Erythroblast (primary cell): ENCODE measurements at regions not wholly inside any gene's neighbourhood (a gene's known extent, or its start where the extent isn't known, plus 50 kb on each side); places are given as distances from the start of the nearest gene placed in this dataset.
"Not testable (repeated sequence)": the region's sequence is repeated elsewhere in the genome, so short reads cannot be mapped to it uniquely, and the experiment has no call there.

ENCODE experiments used
- DNase-seq, 2 experiments: peaks; one replicate each; lab custom pipeline; 2025; lab: John Stamatoyannopoulos, UW
- GATA1 ChIP-seq: IDR thresholded peaks from 2 replicates; pipeline ENCODE4 v1.6.1; 2011; ENCODE audit warnings: low read depth, mild to moderate bottlenecking, control low read depth, low read length, moderate library complexity
- POLR2A ChIP-seq: IDR thresholded peaks from 2 replicates; pipeline ENCODE4 v1.6.1; 2011; ENCODE audit warnings: mild to moderate bottlenecking, low read length

DNA sequence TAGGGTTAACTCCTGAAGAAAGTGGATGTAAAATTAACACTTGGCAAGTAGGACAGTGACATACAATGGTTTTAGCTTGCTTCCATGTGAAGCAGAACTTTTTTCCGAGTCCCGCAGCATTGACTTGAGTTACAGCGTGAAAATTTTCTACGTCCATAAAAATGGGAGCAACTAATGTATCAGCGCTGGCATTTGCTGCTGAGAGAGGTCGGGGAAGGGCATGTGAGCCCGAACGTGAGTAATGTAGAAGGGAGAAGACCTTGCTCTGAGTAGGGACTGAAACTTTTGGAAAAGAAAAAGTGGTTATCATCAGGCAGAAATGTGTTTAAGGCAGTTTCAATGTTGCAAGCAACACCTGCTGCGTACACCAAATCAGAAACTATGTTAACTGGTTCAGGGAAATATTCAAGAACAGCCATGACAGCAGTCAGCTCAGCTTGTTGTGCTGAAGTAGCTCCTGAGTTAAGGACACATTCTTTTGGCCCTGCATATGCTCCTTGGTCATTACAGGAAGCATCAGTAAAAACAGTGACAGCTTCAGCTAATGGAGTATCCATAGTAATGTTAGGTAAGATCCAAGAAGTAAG, 70.9 kb upstream of the ARL4D start:
- TF ChIP-seq GATA1 (no peak), POLR2A (no peak)
- no peak for DNase-seq

DNA sequence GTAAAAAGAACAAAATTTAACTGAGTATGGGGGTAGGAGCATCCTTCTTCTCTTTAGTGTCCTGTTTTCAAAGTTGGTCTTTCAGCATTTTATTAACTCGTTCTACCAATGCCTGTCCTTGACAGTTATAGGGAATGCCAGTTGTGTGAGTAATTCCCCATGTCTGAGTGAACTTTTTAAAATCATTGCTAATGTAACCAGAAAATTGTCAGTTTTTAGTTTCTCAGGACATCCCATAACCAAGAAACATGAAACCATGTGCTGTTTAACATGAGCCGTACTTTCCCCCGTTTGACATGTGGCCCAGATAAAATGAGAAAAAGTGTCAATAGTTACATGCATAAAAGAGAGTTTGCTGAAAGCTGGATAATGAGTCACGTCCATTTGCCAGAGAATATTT, 71.4 kb upstream of the ARL4D start:
- TF ChIP-seq POLR2A = no peak
- TF ChIP-seq GATA1 = no peak
- DNase-seq = no peak

DNA sequence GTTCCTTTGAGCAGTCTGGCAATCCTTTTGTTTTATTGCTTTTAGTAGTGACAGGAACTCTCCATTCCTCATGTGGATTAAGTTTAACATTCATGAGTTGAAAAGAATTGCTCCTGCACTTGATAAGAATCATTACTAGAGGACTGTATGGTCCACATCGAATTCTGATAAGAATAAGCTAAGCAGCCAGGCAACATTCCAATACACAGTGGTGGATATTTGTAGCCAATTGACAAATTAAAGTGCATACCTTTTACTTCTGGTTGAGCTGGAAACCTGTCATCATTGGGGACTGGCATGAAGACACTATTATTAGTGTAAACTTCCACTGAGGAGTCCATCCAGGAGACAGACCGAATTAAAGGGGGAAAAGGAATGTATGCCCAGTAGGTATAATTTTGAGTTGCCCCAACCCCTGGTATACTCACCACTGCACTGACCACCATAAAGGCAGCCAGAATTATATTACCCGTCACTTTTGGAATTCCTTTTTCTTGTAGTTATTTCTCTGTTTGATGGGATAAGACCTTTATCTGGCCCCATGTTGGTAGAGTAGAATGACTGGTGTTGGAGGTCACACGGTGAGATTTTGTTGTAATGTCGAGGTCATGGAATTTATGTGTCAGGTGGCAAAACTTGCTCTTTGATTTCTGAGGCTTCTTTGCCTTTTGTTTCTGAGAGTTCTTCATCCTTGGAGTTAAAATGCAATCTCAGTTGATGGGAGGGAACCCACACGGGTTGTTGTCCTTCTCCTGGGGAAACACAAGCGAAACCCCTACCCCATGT, 72.1 kb upstream of the ARL4D start:
- no peak for DNase-seq
- TF ChIP-seq GATA1 = no peak
- TF ChIP-seq POLR2A = no peak

DNA sequence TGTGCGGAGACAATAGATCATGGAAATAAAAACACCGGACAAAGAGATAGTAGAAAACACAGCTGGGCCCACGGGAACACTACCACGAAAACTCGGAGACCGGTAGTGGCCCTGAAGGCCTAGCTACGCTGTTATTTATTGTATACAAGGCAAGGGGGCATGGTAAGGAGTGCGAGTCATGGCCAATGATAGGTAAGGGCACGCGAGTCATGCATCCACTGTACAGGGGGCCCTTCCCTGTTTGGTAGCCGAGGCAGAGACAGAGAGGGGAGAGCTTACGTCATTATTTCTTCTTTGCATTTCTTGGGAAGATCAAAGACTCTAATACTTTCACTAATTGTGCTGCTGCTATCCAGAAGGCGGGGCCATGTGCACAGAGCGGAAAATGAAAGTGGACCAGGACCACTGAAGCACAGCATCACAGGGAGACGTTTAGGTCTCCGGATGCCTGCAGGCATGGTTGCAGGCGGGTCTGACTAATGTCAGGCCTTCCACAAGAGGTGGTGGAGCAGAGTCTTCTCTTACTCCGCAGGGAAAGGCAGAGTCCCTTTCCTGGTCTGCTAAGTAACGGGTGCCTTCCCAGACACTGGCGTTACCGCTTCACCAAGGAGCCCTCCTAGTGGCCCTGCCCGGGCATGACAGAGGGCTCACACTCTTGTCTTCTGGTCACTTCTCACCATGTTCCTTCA, 74.4 kb upstream of the ARL4D start:
- DNase-seq = no peak
- TF ChIP-seq POLR2A = no peak
- no peak for TF ChIP-seq GATA1

DNA sequence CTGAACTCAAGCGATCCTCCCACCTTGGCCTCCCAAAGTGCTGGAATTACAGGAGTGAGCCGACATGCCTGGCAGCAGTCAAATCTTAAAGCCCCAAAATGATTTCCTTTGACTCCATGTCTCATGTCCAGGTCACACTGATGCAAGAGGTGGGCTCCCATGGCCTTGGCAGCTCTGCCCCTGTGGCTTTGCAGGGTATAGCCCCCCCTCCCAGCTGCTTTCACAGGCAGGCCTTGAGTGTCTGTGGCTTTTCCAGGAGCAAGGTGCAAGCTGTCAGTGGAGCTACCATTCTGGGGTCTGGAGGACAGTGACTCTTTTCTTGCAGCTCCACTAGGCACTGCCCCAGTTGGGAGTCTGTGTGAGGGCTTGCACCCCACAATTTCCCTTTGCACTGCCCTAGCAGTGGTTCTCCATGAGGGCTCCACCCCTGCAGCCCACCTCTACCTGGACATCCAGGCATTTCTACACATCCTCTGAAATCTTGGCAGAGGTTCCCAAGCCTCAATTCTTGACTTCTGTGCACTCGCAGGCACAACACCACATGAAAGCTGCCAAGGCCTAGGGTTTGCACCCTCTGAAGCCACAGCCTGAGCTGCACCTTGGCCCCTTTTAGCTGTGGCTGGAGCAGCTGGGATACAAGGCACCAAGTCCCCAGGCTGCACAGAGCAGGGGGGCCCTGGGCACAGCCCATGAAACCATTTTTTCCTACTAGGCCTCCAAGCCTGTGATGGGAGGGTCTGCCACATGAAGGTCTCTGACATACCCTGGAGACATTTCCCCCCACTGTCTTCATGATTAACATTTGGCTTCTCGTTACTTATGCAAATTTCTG, 79.3 kb upstream of the ARL4D start:
- TF ChIP-seq GATA1 = no peak
- TF ChIP-seq POLR2A = no peak
- no peak for DNase-seq

DNA sequence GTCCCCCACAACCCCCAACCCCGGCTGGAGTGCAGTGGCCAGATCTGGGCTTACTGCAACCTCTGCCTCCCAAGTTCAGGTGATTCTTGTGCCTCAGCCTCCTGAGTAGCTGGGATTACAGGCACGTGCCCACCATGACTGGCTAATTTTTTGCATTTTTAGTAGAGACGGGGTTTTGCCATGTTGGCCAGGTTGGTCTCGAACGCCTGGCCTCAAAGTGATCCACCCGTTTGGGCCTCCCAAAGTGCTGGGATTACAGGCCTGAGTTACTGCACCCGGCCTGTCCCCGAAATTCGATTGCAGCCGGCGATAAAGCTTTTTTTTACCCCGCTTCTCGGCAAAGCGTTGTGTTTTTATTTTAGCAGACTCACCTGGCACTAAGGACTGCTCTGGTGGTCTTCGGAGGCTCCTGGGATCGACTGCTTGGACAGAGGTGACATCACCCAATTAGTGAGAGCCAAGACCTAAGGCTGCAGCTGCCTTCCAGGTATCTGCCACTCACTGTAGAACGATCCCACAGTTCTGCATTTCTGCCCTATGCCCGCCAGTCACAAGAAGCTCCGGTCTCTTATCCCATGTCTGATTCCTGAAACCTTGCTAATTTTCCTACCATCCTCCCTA, 82.2 kb upstream of the ARL4D start:
- DNase-seq = no peak
- TF ChIP-seq POLR2A (no peak), GATA1 (no peak)

DNA sequence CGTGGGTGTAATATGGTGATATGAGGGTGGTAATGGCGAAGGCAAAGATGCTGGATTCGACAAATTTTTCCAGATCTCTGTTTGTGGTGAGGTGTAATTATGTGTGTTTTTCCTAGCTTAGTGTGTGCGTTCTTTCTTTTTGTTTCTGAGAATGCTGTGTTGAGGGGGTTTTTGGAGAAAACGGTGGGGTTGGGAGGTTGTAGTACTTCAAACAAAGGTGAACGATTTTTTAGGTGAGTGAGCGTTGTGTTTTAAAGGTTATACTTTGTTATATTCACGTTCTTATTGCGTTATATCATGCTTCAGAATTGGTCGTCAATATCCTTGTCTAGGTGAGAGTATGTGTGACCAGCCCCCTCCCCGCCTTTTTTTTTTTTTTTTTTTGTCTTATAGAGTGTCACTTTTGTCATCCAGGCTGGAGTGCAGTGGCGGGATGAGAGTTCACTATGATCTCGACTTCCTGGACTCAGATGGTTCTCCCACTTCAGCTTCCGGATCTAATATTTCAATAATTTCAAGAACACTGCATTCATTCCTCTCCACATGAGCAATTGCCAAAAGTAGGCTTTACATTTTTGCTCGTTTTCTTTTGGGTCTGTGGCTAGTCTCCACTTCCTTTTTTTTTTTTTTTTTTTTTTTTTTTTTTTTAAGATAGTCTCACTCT, 82.2 kb upstream of the RNU2-1 start:
- TF ChIP-seq GATA1 (no peak), POLR2A (no peak)
- no peak for DNase-seq

DNA sequence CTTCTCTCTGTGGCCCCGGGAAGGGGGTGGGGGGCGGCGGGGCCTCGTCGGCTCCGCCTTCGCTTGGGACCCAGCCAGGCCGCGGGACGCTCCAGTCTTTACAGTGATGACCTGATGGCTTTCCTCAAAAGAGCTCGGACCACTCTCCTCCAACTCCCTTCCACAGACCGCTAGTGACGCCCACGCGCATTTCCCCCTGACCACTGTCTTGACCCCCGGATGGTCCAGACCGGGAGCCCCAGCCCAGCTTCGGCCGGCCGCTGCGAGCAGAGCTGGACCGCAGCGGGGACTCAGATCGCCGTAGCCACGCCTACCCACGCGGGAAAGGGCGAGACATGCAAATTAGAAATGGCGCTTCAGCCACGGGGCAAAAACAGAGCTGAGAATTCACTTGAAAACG, 81.6 kb upstream of the RNU2-1 start:
- no peak for TF ChIP-seq GATA1
- no peak for TF ChIP-seq POLR2A
- DNase-seq = no peak

DNA sequence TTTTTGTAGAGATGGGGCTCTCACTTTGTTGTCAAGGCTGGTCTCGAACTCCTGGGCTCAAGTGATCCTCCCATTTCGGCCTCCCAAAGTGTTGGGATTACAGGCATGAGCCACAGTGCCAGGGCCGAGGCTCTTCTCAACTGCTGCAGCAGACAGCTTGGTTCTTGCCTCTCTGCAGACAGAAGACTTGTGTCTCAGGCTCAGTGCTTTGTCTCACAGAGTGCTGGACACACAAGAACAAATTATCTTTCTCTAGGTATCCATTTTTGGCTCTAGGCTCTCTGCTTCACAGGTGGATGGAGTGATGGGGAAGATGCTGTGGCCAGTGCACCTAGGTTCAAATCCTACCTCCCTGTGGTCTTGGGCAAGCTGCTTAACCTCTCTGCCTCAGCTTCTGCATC, 80.8 kb upstream of the RNU2-1 start:
- TF ChIP-seq GATA1 (no peak), POLR2A (no peak)
- DNase-seq = no peak

DNA sequence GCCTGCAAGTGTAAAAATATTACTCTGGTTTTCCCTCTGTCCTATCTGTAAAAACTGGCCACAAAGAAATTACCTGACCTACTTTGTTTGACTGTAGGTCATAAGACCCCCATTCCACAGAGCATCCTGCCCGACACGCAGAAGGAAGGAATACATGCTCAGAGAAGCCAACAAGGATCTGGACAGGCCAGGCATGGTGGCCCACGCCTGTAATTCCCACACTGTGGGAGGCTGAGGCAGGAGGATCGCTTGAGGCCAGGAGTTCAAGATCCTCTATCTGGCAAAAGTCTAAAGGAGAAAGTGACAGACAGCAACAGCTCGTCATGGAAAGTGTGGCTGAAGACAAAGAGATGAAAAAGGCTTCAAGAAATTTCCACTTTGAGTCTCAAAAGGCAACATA, 78.2 kb upstream of the RNU2-1 start:
- DNase-seq = no peak
- TF ChIP-seq GATA1 (no peak), POLR2A (no peak)

DNA sequence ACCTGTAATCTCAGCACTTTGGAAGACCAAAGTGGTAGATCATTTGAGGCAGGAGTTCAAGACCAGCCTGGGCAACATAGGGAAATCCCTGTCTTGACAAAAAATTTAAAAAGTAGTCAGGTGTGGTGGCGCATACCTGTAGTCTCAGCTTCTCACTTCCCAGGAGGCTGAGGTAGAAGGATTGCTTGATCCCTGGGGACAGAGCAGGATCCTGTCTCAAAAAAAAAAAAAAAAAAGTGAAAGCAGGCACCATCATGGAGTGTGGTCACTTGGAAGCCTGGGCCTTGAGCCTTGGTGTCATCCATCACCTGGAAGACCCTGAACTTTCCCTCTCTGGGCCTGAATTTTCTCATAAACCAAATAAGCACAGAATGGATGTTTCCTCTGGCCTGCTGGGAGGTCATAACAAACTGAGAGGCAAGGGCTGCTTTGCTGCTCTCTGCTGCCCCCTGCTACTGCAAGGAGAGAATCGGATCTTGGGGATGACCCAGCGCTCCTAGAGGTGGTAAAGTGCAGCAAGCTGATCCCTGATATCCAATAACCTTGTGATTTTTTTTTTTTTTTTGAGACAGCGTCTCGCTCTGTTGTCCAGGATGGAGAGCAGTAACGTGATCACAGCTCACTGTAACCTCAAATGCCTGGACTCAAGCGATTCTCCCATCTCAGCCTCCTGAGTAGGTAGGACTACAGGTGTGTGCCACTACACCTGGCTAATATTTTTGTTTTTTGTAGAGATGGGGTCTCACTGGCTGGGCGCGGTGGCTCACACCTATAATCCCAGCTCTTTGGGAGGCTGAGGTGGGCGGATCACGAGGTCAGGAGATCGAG, 75.9 kb upstream of the RNU2-1 start:
- DNase-seq = no peak
- no peak for TF ChIP-seq GATA1
- TF ChIP-seq POLR2A = no peak

DNA sequence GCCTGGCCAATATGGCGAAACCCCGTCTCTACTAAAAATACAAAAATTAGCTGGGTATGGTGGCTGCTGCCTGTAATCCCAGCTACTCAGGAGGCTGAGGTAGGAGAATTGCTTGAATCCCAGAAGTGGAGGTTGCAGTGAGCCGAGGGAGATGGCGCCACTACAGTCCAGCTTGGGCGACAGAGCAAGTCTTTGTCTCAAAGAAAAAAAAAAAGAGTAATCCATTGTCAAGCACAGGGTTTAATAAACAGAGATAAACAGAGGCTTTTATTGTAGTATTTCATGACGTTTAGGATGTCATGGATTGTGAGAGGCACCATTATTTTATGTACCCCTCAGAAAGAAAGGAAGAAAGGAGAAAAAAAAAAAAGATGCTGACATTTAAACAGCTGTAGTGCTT, 75.2 kb upstream of the RNU2-1 start:
- no peak for DNase-seq
- no peak for TF ChIP-seq POLR2A
- TF ChIP-seq GATA1 = no peak

DNA sequence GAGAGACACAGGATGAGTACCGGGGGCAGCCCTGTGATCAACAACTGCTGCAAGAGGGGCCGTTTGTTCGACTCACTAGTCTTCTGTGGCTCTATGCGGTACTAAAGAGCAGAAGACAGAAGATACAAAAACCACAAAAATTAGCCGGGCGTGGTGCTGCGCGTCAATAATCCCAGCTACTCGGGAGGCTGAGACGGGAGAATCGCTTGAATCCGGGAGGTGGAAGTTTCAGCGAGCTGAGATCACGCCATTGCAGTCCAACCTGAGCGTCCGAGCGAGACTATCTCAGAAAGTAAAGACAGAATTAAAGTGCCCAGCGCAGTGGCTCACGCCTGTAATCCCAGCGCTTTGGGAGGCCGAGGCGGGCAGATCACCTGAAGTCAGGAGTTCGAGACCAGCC, 71.0 kb upstream of the RNU2-1 start:
- not testable (repeated sequence) for DNase-seq

DNA sequence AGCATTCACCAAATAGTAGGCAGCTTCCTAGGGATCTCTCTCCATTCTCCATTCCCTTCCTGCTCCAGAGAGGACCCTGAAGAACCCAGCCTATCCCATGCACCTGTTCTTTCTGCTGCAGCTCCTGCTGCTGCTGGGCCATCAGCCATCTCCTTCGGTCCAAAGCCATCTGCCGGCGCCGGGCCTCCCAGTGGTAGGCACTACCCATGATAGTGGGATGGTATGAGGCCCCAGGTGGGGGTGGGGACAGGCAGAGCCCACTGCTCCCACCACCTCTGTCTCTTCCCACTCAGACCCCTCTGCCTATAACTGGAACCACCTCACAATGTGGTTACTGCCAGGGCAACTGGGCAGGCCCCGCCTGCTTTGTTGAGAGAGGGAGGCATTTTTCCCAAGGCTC, 69.3 kb upstream of the RNU2-1 start:
- DNase-seq = not testable (repeated sequence)

DNA sequence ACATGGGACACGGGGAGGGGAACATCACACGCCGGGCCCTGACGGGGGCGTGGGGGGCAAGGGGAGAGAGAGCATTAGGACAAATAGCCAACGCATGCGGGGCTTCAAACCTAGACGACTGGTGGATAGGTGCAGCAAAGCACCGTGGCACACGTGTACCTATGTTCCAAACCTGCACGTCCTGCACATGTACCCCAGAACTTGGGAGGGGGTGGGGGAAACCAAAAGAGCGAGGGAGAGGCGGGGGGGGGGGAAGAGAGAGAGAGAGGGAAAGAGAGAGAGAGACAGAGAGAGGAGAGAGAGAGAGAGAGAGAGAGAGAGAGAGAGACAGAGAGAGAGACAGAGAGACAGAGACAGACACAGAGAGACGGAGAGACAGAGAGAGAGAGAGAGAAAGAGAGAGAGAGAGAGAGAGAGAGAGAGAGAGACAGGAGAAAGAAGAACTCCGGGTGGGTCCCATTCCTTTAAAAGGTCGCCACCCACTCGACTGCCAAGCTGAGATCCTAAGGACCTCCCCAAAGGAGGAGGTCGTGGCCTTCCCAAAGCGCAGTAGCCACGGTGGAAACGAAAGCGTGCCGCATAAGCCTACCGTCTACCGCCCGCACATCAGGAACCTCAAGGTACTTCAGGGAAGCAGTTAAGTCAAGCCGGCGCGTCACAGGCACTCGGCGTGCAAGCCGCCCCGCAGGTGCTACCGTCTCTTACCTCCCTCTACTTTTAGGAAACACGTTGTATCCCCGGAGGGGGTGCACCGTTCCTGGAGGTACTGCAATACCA, 65.7 kb upstream of the RNU2-1 start:
- not testable (repeated sequence) for DNase-seq

DNA sequence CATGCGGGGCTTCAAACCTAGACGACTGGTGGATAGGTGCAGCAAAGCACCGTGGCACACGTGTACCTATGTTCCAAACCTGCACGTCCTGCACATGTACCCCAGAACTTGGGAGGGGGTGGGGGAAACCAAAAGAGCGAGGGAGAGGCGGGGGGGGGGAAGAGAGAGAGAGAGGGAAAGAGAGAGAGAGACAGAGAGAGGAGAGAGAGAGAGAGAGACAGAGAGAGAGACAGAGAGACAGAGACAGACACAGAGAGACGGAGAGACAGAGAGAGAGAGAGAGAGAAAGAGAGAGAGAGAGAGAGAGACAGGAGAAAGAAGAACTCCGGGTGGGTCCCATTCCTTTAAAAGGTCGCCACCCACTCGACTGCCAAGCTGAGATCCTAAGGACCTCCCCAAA, 55.9 kb upstream of the RNU2-1 start:
- not testable (repeated sequence) for DNase-seq
